ENCODE measurements at regions not wholly inside any gene's neighbourhood (a gene's known extent, or its start where the extent isn't known, plus 50 kb on each side); places are given as distances from the start of the nearest gene placed in this dataset.
"Not testable (repeated sequence)": the region's sequence is repeated elsewhere in the genome, so short reads cannot be mapped to it uniquely, and the experiment has no call there.

- DNase-seq: peak; percentile 76
Observed at GRCh38 chr2:133844214-133844892, 276.1 kb upstream of the NCKAP5 start.

- DNase-seq: no peak
Observed at GRCh38 chr2:133846476-133846875, 278.2 kb upstream of the NCKAP5 start.

GRCh38 chr2:133847591-133847990, 279.3 kb upstream of the NCKAP5 start:
- DNase-seq: no peak

- DNase-seq: peak; percentile 39
Observed at GRCh38 chr2:133848111-133848649, 279.9 kb upstream of the NCKAP5 start.

GRCh38 chr2:133849341-133849740, 281.1 kb upstream of the NCKAP5 start:
- no peak for DNase-seq

- no peak for DNase-seq
Observed at GRCh38 chr2:133854603-133855200, 286.4 kb upstream of the NCKAP5 start.

GRCh38 chr2:133855526-133855925, 287.3 kb upstream of the NCKAP5 start:
- DNase-seq: no peak

GRCh38 chr2:133856678-133857077, 288.4 kb upstream of the NCKAP5 start:
- DNase-seq: no peak

GRCh38 chr2:133859578-133859977, 291.3 kb upstream of the NCKAP5 start:
- DNase-seq: no peak

GRCh38 chr2:133862400-133862977, 294.2 kb upstream of the NCKAP5 start:
- no peak for DNase-seq

- DNase-seq: no peak
Observed at GRCh38 chr2:133863106-133863800, 295.0 kb upstream of the NCKAP5 start.

GRCh38 chr2:133865141-133865540, 296.9 kb upstream of the NCKAP5 start:
- DNase-seq: no peak

- no peak for DNase-seq
Observed at GRCh38 chr2:133867166-133867565, 298.9 kb upstream of the NCKAP5 start.

GRCh38 chr2:133871545-133872209, 303.4 kb upstream of the NCKAP5 start:
- no peak for DNase-seq

- no peak for DNase-seq
Observed at GRCh38 chr2:133878326-133878725, 310.1 kb upstream of the NCKAP5 start.

GRCh38 chr2:133879703-133880102, 311.4 kb upstream of the NCKAP5 start:
- no peak for DNase-seq

- DNase-seq: not testable (repeated sequence)
Observed at GRCh38 chr2:133882159-133882558, 313.9 kb upstream of the NCKAP5 start.

GRCh38 chr2:133884739-133885381, 316.6 kb upstream of the NCKAP5 start:
- no peak for DNase-seq

GRCh38 chr2:133885847-133886246, 317.6 kb upstream of the NCKAP5 start:
- DNase-seq: no peak

GRCh38 chr2:133886735-133887675, 318.7 kb upstream of the NCKAP5 start:
- peak; percentile 81 for DNase-seq

GRCh38 chr2:133887676-133888040, 319.4 kb upstream of the NCKAP5 start:
- DNase-seq: no peak

Data from right hindlimb (tissue), 1 donor.